ENCODE measurements at regions not wholly inside any gene's neighbourhood (a gene's known extent, or its start where the extent isn't known, plus 50 kb on each side); places are given as distances from the start of the nearest gene placed in this dataset.
"Not testable (repeated sequence)": the region's sequence is repeated elsewhere in the genome, so short reads cannot be mapped to it uniquely, and the experiment has no call there.

DNA sequence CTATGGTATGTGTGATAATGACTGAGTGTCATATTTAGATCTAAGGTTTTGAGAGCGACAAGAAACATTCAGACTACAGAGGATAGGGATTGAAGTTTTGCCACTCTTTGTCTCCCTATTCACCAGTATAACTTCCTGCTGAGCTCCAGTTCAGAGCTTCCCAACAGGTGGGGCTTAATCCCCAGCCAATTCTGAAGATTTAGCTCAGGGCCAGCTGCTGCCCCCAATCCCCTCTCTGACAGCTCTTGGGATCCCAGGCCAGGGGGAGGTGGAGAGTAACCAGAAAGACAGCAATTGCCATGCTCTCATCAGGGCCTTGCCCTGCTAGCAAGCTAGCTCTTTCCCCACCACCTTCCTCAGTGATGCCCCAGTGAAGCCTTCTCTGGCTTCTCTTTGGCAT is 57.8 kb downstream of the TRIL start:
- DNase-seq = no peak

DNA sequence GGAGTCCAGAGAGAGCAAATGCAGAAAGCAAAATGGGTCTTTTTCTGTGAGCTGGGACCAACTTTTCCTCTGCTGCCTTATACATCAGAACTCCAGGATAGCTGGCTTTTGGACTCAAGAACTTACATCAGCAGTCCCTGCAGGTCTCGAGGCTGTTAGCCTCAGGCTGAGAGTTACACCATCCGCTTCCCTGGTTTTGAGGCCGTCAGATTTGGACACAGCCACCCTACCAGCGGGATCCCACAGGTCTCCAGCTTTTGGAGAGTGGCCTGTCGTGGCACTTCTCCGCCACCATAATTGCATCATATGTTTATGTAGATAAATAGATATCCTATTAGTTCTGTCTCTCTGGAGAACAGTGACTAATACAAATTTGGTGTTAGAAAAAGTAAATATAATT is 64.2 kb downstream of the TRIL start:
- DNase-seq = no peak

DNA sequence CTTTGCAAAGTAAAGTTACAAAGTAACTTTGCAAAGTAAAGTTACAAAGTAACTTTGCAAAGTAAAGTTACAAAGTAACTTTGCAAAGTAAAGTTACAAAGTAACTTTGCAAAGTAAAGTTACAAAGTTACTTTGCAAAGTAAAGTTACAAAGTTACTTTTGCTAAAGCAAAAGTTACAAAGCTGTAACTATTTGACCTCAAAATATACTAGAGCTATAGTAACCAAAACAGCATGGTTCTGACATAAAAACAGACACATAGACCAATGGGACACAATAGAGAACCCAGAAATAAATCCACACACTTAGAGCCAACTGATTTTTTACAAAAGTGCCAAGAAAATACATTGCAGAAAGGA is 66.3 kb downstream of the TRIL start:
- DNase-seq = not testable (repeated sequence)

DNA sequence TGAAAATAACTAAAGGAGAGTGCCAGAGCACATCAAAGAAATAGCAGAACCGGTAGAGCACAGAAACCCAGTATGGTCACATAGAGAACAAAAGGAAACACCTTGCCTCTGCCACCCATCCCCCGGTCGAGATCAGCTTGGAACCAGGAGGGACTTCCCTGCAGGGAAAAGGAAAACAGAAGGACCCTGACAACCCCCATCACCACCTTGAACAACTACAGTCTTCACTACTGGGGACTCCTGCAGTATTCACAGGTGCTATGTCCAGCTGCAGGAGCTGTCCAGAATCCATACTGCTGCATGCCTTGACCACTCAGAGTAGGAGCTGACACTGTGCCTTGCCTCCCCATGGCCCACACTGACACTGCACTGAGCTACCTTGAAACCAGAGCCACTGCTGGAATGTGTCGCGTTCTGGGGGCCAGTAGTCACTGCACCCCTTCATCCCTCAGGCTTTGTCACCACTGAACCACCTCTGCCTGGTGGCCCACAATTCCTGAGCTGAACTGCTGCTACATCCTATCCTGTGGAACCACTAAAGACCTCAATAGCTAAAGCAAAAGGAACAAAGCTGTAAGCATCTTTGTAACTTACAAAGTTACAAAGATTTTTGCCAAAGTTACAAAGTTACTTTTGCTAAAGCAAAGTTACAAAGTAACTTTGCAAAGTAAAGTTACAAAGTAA is 66.8 kb downstream of the TRIL start:
- DNase-seq = no peak

DNA sequence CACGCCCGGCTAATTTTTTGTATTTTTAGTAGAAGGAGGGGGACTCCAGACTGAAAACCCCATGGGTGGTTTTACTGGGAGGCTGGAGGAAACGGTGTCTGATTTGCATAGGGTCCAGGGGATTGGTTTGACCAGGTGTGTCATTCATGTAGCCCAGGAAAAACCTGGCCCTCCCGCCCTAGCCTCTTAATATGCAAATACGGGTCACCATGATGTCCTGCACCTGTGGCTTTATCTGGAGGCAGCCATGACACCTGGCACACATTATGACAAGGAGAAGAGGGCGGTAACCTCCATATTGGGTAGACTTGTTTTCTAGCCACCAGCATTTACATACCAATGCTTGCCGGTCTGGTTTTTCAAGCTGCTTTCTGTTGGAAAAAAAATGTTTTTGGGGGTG is 68.0 kb downstream of the TRIL start:
- no peak for DNase-seq

DNA sequence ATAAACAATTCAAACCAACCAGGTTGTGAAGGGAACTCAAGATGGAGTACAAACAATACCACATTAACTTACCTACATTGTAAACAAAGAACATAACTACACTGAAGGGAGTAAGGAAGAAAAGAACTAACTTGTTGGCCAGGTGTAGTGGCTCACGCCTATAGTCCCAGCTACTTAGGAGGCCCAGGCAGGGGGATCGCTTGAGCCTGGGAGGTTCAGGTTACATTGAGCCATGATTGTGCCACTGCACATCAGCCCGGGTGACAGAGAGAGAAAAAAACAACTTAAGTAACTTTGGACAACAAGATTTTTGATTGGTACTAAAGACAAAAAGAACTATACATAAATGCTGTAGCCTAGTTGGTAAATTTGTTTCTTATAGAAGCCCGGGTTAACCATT is 68.8 kb downstream of the TRIL start:
- DNase-seq = no peak

DNA sequence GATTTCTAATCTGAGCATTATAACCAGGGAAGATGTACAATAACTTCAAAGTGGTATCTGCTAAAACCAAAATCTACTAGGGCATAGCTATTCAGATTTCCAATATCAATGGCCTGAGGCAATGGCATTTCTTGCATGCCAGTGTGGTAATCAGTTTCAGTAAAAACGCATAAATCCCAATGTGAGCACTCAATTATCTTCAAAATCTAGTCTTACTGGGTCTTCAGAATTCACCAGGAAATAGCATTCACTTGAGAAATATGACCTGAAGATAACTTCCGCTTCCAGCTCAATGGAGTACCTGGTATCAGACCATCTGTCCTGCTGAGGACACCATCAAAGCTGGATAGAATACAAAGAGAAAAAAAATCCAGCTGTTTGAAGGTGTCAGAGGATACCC is 72.4 kb downstream of the TRIL start:
- DNase-seq = no peak

DNA sequence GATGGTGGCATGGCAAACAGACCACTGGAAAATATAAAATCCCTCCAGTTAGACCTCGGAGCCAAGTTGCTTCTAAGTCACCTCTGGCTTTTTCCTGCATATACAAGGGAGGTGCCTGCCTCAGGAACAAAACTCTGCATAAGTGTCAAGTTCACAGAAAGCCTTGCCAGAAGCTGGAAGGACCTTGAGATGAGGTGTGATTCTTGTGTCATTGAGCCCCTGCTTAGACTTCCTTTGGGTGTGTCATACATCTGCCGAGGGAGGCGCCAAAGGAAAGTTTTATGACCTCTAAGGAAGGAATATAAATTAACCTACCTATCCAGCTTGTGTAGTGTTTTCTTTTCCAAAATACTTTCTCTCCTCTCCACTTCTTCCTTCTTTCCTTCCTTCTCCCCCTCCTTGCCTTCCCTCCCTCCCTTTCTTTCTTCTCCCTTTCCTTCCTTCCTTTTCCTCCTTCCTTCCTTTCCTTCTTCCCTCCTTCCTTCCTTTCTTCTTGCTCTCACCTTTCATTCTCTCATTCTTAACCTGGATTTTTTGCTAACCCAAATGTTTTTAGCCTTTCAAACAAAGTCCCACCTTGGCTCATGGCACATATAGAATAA is 75.2 kb downstream of the TRIL start:
- no peak for DNase-seq

DNA sequence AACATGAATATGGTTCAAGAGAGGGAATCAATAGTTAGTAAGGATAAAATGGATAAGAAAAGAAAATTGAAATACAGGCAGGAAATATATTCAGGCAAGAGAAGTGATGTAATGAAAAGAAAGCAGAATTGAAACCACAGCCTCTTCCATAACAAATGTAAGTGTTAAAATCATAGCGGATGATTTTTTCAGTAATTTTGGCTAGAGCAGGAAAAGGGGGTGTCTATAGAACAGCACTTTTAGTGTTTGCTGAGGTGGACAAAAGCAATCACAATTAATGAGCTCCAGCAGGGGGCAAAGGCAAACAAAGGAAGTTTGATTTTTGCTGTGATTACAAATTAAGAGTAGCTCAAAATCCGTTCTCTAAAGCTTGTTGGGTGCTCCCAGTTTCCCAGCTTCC is 79.0 kb downstream of the TRIL start:
- peak; percentile 22 to 65 for DNase-seq

DNA sequence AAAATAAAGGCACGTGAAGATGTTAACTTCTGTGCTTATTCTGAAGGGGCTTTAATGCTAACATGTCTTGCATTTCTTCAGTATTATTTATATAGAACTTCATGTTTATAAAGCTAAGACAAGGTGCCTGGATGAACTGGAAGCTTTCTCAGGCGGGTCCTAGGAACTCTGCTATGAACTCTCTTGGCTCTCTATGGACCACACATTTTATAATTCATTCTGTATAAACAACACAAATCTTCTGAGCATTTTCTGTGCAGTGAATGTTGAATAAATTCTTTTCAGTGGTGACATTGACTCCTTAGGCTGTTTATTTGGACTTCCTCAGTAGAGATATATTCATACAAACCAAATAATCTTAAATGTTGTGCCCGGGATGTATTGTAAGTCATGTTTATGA is 79.6 kb downstream of the TRIL start:
- no peak for DNase-seq

All from inflammatory macrophage (primary cell).